ENCODE measurements at regions not wholly inside any gene's neighbourhood (a gene's known extent, or its start where the extent isn't known, plus 50 kb on each side); places are given as distances from the start of the nearest gene placed in this dataset.
"Not testable (repeated sequence)": the region's sequence is repeated elsewhere in the genome, so short reads cannot be mapped to it uniquely, and the experiment has no call there.

DNA sequence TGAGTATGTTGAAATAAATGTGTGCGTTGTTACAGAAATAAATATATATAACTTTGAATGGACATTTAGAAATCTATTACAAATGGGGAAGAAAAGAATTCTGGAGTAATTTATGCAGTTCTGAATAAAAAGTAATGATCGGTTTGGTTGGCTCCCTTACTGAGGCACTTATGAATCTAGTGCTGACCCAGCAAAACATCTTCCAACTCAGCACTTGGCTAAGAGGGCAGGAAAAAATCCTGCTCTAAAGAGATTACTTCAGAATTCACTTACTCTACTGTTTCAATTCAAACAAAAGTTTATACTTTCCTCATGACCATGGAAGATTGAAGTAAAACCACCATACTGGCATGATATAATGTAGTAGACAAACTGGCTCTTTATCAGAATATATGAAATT, 123.9 kb upstream of the RXFP1 start:
- no peak for DNase-seq (ENCODE audit: extremely low read depth, low read depth, low spot score)

DNA sequence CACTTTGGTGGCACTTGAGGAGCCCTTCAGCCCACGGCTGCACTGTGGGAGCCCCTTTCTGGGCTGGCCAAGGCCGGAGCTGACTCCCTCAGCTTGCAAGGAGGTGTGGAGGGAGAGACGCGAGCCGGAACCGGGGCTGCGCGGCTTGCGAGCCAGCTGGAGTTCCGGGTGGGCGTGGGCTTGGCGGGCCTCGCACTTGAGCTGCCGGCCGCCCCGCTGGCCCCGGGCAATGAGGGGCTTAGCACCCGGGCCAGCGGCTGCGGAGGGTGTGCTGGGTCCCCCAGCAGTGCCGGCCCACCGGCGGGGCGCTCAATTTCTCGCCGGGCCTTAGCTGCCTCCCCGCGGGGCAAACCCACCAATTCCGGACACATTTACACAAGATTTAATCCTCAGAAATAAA, 113.7 kb upstream of the RXFP1 start:
- DNase-seq (ENCODE audit: extremely low read depth, low read depth, low spot score): not testable (repeated sequence)

DNA sequence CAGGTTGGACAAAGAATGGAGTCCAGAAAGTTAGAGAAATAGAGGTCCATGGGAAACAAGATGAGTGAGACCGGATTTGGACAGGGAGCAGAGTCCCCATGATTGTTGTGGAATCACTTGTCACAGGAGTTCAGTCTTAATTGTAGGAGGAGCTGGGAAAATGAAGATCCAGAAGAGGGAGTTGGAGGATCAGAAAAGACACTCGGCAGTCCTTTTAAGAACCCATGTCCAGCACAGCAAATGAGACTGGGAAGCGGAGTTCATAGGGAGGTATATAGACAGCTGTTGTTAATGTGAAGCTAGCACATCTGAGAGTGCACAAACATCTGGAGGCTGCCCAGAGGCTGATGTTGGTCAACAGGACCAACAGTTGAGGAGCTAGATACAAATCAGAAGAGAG, 111.4 kb upstream of the RXFP1 start:
- no peak for DNase-seq (ENCODE audit: extremely low read depth, low read depth, low spot score)

DNA sequence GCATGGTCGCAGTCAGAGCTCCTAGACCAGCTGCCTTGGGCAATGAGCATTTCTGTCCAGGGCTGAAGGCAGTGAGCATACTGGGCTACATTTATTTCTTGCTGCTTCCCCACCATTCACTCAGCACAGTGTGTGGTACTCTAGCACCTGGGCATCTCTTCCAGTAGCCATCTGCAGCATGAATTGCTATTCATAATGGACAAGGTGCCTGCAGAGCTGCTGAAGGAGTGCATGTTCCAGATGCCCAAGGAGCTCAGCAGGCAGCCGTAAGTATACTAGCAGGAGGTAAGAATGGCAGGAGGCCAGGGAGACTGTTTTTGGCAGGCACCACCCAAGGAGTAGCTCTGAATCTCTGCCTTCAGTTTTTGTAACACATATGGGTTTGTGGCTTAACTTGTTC, 110.4 kb upstream of the RXFP1 start:
- DNase-seq (ENCODE audit: extremely low read depth, low read depth, low spot score): no peak

DNA sequence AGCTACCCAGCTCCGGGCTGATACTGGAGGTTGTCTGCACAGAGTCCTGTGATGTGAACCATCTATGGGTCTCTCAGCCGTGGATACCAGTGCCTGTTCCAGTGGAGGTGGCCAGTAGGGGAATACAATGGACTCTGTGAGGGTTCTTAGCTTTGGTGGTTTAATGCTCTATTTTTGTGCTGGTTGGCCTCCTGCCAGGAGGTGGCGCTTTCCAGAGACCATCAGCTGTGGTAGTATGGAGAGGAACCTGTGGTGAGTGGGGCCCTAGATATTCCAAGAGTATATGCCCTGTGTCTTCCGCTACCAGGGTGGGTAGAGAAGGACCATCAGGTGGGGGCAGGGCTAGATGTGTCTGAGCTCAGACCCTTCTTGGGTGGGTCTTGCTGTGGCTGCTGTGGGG, 103.0 kb upstream of the RXFP1 start:
- DNase-seq (ENCODE audit: extremely low read depth, low read depth, low spot score): not testable (repeated sequence)

DNA sequence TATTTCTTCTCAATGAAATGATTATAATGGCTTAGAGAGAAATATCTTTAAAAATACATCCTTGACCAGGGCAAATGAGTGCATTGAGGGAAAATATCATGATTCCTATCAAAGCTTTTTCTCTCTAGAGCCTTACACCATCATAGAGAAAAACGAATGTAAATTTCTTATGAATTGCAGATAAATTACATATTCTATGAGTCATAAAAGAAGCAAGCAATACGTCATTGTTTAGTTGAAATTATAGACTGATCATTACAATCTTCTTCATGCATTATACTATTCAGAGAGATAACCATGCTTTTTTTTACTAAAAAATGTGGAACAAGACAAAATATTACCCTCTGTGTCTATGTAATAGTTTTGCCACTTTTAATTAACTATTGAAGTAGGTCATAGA, 100.9 kb upstream of the RXFP1 start:
- no peak for DNase-seq (ENCODE audit: extremely low read depth, low read depth, low spot score)

DNA sequence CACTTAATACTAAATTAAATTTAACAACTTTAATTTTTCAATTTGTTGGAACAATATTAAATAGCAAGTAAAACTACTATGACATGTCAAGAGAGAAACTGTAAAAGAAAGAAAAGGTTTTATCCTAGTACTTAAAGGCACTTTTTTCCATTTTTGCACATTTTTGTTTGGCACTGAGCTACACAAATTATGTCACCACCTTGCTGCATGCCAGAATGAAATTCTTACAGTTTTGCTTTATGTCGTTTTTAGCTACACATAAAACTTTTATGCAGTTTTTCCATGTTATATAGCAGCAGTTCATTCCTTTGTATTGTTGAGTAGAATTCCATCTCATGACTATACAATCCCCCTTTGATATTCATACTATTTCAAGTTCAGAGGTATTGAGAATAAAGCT, 99.1 kb upstream of the RXFP1 start:
- DNase-seq (ENCODE audit: extremely low read depth, low read depth, low spot score): no peak

DNA sequence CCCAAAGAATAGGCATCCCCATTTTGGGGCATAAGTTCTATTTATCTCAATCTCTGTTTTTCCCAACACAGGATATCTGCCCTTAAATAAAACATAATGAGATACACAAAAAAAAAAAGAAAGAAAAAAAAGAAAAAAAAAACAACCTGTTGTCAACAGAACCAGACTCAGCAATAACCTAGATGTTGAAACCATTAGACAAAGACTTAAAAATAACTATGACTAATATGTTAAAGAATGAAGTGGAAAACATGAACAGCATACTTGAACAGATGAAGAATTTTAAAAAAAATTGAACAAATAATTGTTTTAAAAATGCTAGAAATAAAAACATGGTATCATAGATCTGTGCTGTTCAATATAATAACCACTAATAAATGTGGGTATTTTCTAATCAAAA, 93.4 kb upstream of the RXFP1 start:
- no peak for DNase-seq (ENCODE audit: extremely low read depth, low read depth, low spot score)

DNA sequence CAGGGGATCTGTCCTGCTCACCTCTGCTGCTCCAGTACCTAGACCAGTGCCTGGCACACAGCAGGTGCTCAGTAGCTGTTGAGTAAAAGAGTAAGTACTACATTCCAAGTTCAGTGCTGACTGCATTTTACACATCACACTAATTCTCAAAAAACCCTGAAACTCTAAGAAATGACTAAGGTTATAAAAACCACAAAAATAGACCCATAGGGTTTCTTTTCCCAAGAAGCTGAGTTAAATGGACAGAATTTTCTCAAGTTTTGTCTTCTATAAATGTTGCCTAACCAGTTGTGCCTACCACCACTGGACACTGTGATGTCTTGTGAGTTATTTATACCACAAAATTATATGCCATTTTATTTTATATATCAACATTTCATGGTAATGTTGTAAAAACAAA, 78.9 kb upstream of the RXFP1 start:
- no peak for DNase-seq (ENCODE audit: extremely low read depth, low read depth, low spot score)

DNA sequence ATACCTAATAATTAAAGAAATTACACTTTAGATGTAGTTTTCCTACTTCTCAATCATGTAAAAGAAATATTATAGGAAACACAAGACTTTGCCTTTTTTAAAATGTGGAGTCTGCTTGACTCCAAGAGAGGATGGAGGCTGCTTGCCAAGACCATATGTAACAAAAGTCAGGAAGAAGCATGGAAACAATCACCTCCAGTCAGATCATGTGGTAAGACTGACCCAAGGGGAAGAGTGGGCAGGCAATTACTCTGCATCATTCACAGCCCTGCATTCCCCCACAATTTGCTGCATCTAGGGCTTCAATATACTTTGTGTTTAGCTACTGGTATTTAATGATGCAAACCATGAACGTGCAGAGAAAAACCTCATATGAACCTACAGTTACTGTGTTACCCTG, 78.0 kb upstream of the RXFP1 start:
- no peak for DNase-seq (ENCODE audit: extremely low read depth, low read depth, low spot score)

DNA sequence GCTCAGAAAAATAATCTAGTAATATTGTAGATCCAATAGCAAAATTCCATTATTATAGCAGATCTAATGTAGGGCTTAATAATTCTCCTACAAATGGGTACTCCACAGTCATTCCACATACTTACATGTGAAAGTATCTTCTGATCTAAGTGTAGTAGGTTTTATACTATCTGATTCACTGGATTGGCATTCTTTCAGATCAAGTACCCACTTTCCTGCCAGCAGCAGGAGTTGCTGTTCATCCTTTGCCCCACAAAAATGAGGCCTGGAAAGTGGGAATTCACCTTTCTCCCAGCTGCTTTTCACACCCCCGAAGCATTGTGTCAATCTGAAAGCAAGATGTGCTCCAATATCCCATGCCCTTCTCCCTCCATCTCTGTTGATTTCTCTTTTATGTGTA, 77.1 kb upstream of the RXFP1 start:
- no peak for DNase-seq (ENCODE audit: extremely low read depth, low read depth, low spot score)

DNA sequence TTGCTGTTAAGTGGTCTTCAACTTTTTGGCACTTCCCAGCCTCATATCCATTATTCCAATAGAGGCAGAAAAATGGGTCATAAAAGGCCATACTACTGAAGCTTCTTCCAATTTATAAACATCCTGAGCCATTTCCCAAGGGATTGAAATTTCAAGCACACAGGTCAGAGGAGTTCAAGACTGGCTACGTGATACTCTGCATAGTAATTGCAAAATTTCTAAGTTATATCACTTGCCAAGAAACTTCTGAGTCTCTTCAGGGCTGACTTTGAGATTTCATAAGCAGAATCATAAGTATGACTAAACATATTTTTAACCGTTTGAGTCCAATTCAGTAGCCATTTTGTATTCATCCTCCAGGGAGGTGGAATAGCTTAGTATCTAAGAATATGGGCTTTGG, 75.6 kb upstream of the RXFP1 start:
- DNase-seq (ENCODE audit: extremely low read depth, low read depth, low spot score): no peak

DNA sequence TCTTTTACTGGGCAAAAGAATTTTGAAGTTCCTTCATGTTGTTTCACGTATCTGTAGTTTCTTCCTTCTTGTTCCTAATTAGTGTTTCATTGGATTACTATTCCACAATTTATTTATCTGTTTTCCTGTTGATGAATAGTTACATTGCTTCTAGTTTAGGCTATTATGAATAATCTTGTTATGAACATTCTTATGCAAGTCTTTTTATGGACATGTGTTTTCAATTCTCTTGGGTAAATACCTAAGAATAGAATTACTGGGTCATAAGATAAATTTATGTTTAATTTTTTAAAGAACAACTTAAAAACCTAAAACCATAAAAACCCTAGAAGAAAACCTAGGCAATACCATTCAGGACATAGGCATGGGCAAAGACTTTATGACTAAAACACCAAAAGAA, 70.9 kb upstream of the RXFP1 start:
- no peak for DNase-seq (ENCODE audit: extremely low read depth, low read depth, low spot score)

DNA sequence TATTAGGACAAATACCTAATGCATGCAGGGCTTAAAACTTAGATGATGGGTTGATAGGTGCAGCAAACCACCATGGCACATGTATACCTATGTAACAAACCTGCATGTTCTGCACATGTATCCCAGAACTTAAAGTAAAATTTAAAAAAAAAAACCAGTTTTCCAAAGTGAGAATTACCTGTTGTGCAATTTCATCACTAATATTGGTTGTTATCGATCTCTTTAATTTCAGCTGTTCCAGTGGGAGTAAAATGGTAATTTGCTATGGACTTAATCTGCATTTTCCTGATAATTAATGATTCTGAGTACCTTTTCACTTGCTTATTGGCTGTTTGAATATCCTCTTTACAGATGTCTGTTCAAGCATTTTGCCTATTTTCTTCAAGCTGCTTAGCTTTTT, 69.6 kb upstream of the RXFP1 start:
- DNase-seq (ENCODE audit: extremely low read depth, low read depth, low spot score): not testable (repeated sequence)

DNA sequence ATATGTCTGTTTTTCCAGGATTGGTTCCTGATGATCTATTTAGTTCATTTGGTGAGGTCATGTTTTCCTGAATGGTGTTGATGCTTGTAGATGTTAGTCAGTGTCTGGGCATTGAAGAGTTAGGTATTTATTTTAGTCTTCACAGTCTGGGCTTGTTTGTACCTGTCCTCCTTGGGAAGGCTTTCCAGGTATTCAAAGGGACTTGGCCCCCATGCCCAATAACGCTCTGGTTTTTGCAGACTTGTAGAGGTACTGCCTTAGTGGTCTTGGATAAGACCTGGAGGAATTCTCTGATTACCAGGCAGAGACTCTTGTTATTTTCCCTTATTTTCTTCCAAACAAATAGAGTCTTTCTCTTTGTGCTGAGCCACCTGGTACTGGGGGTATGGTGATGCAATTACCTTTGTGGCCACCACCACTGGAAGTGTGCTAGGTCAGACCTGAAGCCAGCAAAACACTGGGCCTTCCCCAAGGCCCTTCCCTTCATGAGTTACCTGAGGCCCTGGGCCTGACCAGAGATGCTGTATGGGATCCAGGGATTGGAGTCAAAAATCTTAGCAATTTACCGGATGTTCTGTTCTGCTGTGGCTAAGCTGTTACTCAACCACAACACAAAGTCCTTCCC, 63.3 kb upstream of the RXFP1 start:
- no peak for DNase-seq (ENCODE audit: extremely low read depth, low read depth, low spot score)

DNA sequence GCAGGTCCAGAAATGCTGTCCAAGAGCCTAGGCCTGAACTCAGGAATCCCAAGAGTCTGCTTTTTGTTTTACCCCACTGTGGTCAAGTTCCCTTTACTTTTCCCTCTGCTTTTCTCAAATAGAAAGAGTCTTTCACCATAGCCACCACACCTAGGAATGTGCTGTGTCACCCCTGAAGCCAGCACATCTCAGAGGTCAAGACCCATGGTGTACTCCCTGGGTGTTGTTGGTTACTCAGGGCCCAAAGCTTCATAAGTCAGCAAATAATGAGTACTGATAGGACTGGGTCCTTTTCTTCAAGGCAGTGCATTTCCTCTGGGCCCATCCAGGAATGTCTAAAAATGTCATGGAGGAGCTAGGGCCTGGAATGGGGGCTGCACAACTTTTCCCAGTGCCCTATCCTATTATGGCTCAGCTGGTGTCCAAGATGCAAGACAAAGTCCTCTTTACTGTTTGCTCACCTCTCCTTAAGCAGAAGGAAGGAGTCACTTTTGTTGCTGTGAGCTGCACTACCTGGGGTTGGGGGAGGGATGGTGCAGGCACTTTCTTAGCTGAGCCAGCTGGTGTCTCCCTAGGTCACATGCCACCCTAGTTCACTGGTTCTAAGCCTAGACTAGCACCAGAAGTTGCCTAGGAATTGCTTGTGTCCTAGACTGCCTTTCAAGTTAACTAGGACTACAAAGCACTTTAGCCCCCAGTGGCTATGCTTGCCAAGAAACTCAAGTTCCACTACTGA, 62.4 kb upstream of the RXFP1 start:
- DNase-seq (ENCODE audit: extremely low read depth, low read depth, low spot score): no peak

DNA sequence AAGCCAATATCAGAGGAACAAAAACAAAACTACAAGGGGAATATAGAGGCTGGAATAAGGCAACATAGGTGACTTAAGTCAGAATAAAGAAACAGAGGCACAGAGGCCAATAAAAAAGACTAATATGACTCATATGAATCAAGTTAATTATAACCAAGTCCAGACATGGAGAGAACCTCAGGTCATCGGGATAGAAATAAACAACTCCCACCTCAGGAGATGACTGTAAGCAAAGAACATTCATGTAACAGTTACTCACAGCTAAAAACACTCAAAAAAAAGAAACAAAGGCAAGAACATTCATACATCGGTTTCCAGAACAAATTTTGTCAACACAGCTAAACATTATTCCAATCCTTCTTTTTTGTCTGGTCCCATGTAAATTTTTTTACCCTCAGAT, 60.3 kb upstream of the RXFP1 start:
- DNase-seq (ENCODE audit: extremely low read depth, low read depth, low spot score): no peak

DNA sequence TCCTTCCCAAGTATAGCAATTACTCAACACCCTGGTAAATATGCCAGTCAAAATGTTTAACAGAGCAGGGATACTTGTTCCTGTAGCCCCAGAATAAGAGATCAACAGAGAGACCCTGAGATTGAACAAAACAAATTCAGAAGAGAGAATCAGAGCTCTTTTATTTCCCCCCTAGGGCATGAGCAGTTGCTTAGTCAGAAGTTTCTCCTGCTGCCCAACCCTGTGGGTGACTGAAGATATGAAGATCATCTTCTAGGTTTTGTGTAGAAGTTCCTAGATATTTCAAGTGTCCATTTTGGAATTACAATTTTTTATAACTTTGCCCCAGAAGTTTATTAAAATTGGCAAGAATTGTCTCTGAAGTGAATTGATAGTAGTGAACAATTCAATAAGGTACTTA, 59.1 kb upstream of the RXFP1 start:
- DNase-seq (ENCODE audit: extremely low read depth, low read depth, low spot score): no peak
